Inflammatory macrophage treated with lipopolysaccharide for 4 hours (primary cell): ENCODE measurements at regions not wholly inside any gene's neighbourhood (a gene's known extent, or its start where the extent isn't known, plus 50 kb on each side); places are given as distances from the start of the nearest gene placed in this dataset.

Source experiments
- DNase-seq: peaks from one replicate; pipeline ENCODE4 v3.0.0-alpha.2; 2020

- DNase-seq = peak; percentile 44
These were observed 114.4 kb upstream of the CDK1 start for GRCh38 chr10:60663850-60664249.

DNA sequence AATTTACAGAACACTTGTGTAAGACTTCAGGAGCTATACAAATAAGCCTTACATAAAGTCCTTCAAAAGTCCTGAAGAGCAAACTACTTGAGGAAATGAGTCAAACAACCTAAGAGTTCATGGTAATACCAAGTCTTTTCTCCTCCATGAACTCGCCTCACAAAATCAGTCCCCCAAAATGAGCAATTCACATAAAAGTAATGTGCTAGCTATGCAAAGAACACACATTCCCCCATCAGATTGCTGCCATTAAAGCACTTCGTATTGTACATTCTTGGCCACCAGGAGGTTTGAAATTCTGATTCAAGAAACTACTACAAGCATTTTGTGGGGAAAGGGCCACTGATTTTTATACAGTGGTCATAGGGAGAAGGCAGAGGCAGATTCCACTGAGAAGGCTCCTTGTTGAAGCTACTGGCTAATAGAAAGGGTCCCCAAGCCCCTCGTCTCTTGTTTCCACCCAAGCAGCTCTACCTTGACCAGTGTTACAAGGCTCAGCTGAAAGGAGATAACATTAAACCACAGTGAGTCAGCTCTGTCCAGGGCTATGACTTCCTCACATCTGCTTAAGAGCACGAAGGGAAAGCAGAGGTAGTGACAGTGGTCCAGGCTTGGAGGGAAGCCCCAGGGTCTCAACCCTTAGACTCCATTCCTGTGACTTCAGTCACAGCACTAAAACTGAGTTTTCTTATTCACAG, 115.2 kb upstream of the CDK1 start:
- peak; percentile 7 for DNase-seq

- no peak for DNase-seq
These were observed 116.6 kb upstream of the CDK1 start for GRCh38 chr10:60661637-60662036.

GRCh38 chr10:60660625-60661024, 117.7 kb upstream of the CDK1 start:
- no peak for DNase-seq

DNA sequence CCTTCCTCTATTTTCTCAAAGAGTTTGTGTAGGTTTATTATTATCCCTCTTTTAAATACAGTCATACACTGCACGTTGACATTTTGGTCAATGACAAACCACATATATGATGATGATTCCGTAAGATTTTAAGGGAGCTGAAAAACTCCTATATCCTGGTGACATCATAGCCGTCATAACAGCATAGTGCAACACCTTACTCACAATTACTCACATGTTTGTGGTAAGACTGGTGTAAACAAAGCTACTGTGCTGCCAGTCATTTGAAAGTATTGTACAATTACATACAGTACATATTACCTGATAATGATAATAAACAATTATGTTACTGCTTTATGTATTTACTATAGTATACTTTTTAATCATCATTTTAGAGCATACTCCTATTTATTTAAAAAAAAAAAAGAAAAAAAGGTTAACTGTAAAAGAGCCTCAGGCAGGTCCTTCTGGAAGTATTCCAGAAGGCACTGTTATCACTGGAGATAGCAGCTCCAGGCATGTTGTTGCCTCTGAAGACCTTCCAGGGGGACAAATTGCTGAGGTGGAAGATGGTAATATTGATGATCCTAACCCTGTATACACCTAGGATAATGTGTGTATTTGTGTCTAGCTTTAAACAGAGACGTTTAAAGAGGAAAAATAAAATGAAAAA, 123.3 kb upstream of the CDK1 start:
- DNase-seq = peak; percentile 13

DNA sequence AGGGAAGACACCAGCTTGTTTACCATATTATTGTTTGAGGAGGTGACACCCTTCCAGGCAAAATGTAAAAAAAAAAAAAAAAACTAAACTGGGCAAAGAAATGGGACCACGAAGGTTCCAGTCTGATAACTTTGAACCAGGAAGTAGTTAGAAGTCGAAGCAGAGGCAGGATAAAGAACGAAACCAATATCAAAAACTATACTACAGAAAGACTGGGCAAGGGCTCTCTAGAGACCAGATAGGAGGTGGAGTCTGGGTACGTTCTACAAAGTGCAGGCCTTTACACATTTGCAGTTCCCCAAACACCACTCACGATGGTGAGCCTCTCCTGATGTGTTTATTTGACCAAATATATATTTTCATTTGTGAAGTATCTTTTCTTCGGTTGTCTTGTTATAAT, 125.7 kb upstream of the CDK1 start:
- DNase-seq = no peak

- DNase-seq = no peak
These were observed 127.9 kb upstream of the CDK1 start for GRCh38 chr10:60650378-60650800.

- no peak for DNase-seq
These were observed 128.5 kb upstream of the CDK1 start for GRCh38 chr10:60649485-60650377.

GRCh38 chr10:60648761-60649160, 129.5 kb upstream of the CDK1 start:
- no peak for DNase-seq

- peak; percentile 57 for DNase-seq
These were observed 131.1 kb upstream of the CDK1 start for GRCh38 chr10:60646966-60647796.

- DNase-seq = no peak
These were observed 132.3 kb upstream of the CDK1 start for GRCh38 chr10:60645980-60646379.

GRCh38 chr10:60644436-60645130, 133.7 kb upstream of the CDK1 start:
- no peak for DNase-seq

- DNase-seq = no peak
These were observed 134.4 kb upstream of the CDK1 start for GRCh38 chr10:60643874-60644273.

GRCh38 chr10:60629332-60629731, 148.9 kb upstream of the CDK1 start:
- no peak for DNase-seq

- no peak for DNase-seq
These were observed 150.2 kb upstream of the CDK1 start for GRCh38 chr10:60627778-60628748.

DNA sequence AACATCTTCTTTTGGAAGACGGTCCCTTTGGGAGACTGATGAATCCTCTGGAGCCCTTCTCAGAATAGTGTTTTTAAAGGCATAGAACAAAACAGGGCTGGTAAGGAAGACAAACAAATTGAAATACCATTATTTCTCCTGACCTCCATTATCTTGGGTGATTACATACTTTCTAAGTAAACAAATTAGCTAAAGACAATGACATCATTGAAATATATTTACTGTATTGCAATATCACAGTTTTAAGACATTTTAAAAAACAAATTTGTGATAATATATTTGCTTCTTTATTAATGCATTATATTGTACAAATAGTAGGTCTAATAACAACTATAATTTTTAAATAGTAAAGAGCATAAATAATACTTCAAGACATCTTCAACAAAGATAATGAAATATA, 152.2 kb upstream of the CDK1 start:
- DNase-seq = no peak

GRCh38 chr10:60623627-60624026, 154.7 kb upstream of the CDK1 start:
- DNase-seq = no peak

GRCh38 chr10:60621018-60621417, 157.3 kb upstream of the CDK1 start:
- DNase-seq = no peak

GRCh38 chr10:60618861-60619260, 159.4 kb upstream of the CDK1 start:
- DNase-seq = no peak

DNA sequence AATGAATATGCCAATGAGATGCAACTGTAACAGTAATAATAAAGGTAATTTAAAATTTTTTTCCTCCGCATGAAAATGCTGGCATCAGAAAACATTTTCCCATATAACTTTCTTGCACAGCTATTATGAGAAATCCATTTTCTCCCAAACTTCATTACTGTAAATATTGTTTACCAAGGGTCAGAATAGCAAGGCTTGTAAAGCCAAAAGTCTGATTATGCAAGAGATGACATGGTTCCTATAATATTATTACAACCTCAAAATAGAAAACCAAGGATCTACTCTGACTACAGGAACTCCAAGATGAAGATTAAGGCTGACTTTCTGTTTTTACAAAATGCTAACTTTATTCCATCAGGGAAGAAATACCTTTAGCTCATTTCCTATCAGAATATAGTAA, 162.7 kb upstream of the CDK1 start:
- peak; percentile 8 for DNase-seq

- DNase-seq = no peak
These were observed 163.9 kb upstream of the CDK1 start for GRCh38 chr10:60614363-60614762.
